H1 (cell line): ENCODE measurements at regions not wholly inside any gene's neighbourhood (a gene's known extent, or its start where the extent isn't known, plus 50 kb on each side); places are given as distances from the start of the nearest gene placed in this dataset.

Experiments used
- CTCF ChIA-PET: fragments of 300-600 bp; sonication (Branson Sonifier 250); formaldehyde crosslinking; loops from one replicate; lab custom pipeline; 2021; ENCODE audit not compliant: partially characterized antibody; lab: Charles Lee
- POLR2A ChIA-PET: fragments of 300-600 bp; sonication (Branson Sonifier 250); formaldehyde crosslinking; loops from one replicate; lab custom pipeline; 2021; ENCODE audit warnings: inconsistent platforms; ENCODE audit not compliant: partially characterized antibody; lab: Charles Lee
- DNase-seq, 2 experiments: peaks; one replicate each; pipeline versions ENCODE4 v3.0.0 to v3.0.0-alpha.2; 2010 to 2022; ENCODE audit warnings: low spot score in 2 of 2, low read depth in 1 of 2, mixed read lengths in 1 of 2
- FAIRE-seq: peaks from 2 replicates; lab custom pipeline; 2011; peaks lifted over from hg19 to GRCh38; lab: Jason Lieb, UNC
- H2AFZ ChIP-seq: 2 replicates; pipeline ENCODE4 v1.8.1; 2012; ENCODE audit warnings: low read length, inconsistent platforms
- H2AK5ac ChIP-seq: 2 replicates; pipeline ENCODE4 v1.6.1; 2013; ENCODE audit warnings: low read depth, low read length
- H2BK120ac ChIP-seq: replicated peaks from 2 replicates; pipeline ENCODE3; 2013; ENCODE audit warnings: low read depth, low read length, inconsistent platforms
- H2BK12ac ChIP-seq: 2 replicates; pipeline ENCODE4 v1.6.1; 2013; ENCODE audit warnings: low read depth, low read length
- H2BK15ac ChIP-seq: 2 replicates; pipeline ENCODE4 v1.6.1; 2013; ENCODE audit warnings: low read length
- H2BK20ac ChIP-seq: 2 replicates; pipeline ENCODE4 v1.6.1; 2013; ENCODE audit warnings: low read length
- H2BK5ac ChIP-seq: 2 replicates; pipeline ENCODE4 v1.6.1; 2013; ENCODE audit warnings: low read depth, low read length
- H3K14ac ChIP-seq: 2 replicates; pipeline ENCODE4 v1.6.1; 2013; ENCODE audit warnings: inconsistent platforms; ENCODE audit not compliant: insufficient read length
- H3K18ac ChIP-seq: 2 replicates; pipeline ENCODE4 v1.6.1; 2013; ENCODE audit warnings: low read length; ENCODE audit errors: extremely low read depth
- H3K23ac ChIP-seq: 2 replicates; pipeline ENCODE4 v1.6.1; 2013; ENCODE audit warnings: inconsistent platforms; ENCODE audit not compliant: insufficient read length
- H3K23me2 ChIP-seq: 2 replicates; pipeline ENCODE4 v1.6.1; 2013; ENCODE audit warnings: low read depth, low read length
- H3K27ac ChIP-seq: 2 replicates; pipeline ENCODE4 v1.6.1; 2011; ENCODE audit warnings: low read depth, low read length, inconsistent platforms
- H3K27me3 ChIP-seq, 4 experiments: replicated peaks in 1 of 4; 1 replicate in 1 of 4; 2 replicates in 3 of 4; pipeline versions ENCODE4 v1.6.1 to v1.8.1; 2011 to 2013; ENCODE audit warnings: low read length in 3 of 4, mild to moderate bottlenecking in 3 of 4, inconsistent platforms in 2 of 4, mixed read lengths in 2 of 4, moderate library complexity in 1 of 4; ENCODE audit not compliant: control insufficient read depth in 3 of 4, insufficient read depth in 3 of 4; ENCODE audit errors: extremely low read depth in 1 of 4
- H3K36me3 ChIP-seq, 4 experiments: 2 replicates each; pipeline versions ENCODE4 v1.6.1 to v1.8.1; 2011 to 2013; ENCODE audit warnings: mild to moderate bottlenecking in 4 of 4, low read length in 3 of 4, moderate library complexity in 2 of 4, control low read depth in 1 of 4, inconsistent platforms in 1 of 4; ENCODE audit not compliant: insufficient read depth in 4 of 4, control insufficient read depth in 2 of 4
- H3K4ac ChIP-seq: replicated peaks from 2 replicates; pipeline ENCODE3; 2013; ENCODE audit warnings: low read length, low read depth, mixed read lengths, inconsistent platforms; ENCODE audit not compliant: insufficient read length
- H3K4me1 ChIP-seq, 4 experiments: replicated peaks in 1 of 4; 1 replicate in 1 of 4; 2 replicates in 3 of 4; pipeline versions ENCODE4 v1.6.1 to v1.8.1; 2011 to 2013; ENCODE audit warnings: low read length in 3 of 4, inconsistent platforms in 2 of 4, mixed read lengths in 1 of 4; ENCODE audit not compliant: insufficient read depth in 4 of 4, control insufficient read depth in 3 of 4
- H3K4me2 ChIP-seq, 2 experiments: 2 replicates each; pipeline versions ENCODE4 v1.6.1 to v1.8.1; 2011 to 2013; ENCODE audit warnings: low read depth in 2 of 2, low read length in 2 of 2, control low read depth in 1 of 2, inconsistent platforms in 1 of 2, mild to moderate bottlenecking in 1 of 2; ENCODE audit not compliant: insufficient read depth in 1 of 2
- H3K4me3 ChIP-seq, 4 experiments: fragments of 200-600, 300-600 bp in 1 of 4; sonication (generic), shearing (Covaris generic), sonication (Bioruptor Twin) in 1 of 4; 2 replicates each; pipeline versions ENCODE4 v1.5.1 to v1.8.1; 2011 to 2016; ENCODE audit warnings: low read length in 4 of 4, low read depth in 3 of 4, control low read depth in 2 of 4, inconsistent platforms in 2 of 4, mild to moderate bottlenecking in 2 of 4, mixed read lengths in 1 of 4, moderate library complexity in 1 of 4; ENCODE audit not compliant: insufficient read depth in 2 of 4; ENCODE audit errors: extremely low read depth in 1 of 4
- H3K56ac ChIP-seq: replicated peaks from 2 replicates; pipeline ENCODE3; 2013; ENCODE audit warnings: low read depth, mild to moderate bottlenecking, mixed read lengths, low read length, inconsistent platforms; ENCODE audit not compliant: insufficient read length
- H3K79me1 ChIP-seq: 2 replicates; pipeline ENCODE4 v1.6.1; 2013; ENCODE audit warnings: low read depth, low read length, control low read depth
- H3K79me2 ChIP-seq, 2 experiments: 2 replicates each; pipeline versions ENCODE4 v1.6.1 to v1.8.1; 2012 to 2013; ENCODE audit warnings: low read length in 2 of 2, mild to moderate bottlenecking in 2 of 2, inconsistent platforms in 1 of 2; ENCODE audit not compliant: insufficient read depth in 2 of 2, control insufficient read depth in 1 of 2
- H3K9ac ChIP-seq, 4 experiments: replicated peaks in 1 of 4; 1 replicate in 1 of 4; 2 replicates in 3 of 4; pipeline versions ENCODE4 v1.6.1 to v1.8.1; 2011 to 2013; ENCODE audit warnings: low read depth in 3 of 4, low read length in 3 of 4, control low read depth in 2 of 4, mild to moderate bottlenecking in 2 of 4, moderate library complexity in 2 of 4, inconsistent platforms in 1 of 4; ENCODE audit errors: extremely low read depth in 1 of 4
- H3K9me3 ChIP-seq, 2 experiments: 2 replicates each; pipeline versions ENCODE4 v1.6.1 to v1.8.1; 2012 to 2013; ENCODE audit warnings: mild to moderate bottlenecking in 2 of 2, moderate library complexity in 2 of 2, control low read depth in 1 of 2, inconsistent platforms in 1 of 2, low read depth in 1 of 2, low read length in 1 of 2, mixed read lengths in 1 of 2; ENCODE audit not compliant: insufficient read depth in 2 of 2
- H4K20me1 ChIP-seq, 2 experiments: replicated peaks in 1 of 2; 2 replicates each; pipeline versions ENCODE3 to v1.8.1; 2011 to 2013; ENCODE audit warnings: inconsistent platforms in 2 of 2, low read length in 2 of 2, mild to moderate bottlenecking in 1 of 2; ENCODE audit not compliant: insufficient read depth in 2 of 2, control insufficient read depth in 1 of 2
- H4K5ac ChIP-seq: 2 replicates; pipeline ENCODE4 v1.6.1; 2013; ENCODE audit warnings: low read length, low read depth, mixed read lengths, inconsistent platforms; ENCODE audit not compliant: insufficient read length
- H4K8ac ChIP-seq: 2 replicates; pipeline ENCODE4 v1.8.0; 2013; ENCODE audit warnings: mild to moderate bottlenecking, moderate library complexity, low read length, inconsistent platforms; ENCODE audit not compliant: insufficient read depth; ENCODE audit errors: extremely low read depth
- H4K91ac ChIP-seq: replicated peaks from 2 replicates; pipeline ENCODE3; 2013; ENCODE audit warnings: low read length, mixed read lengths, inconsistent platforms; ENCODE audit not compliant: insufficient read length
- BCL11A ChIP-seq, 2 experiments: IDR thresholded peaks; one replicate each; pipeline ENCODE4 v1.6.1; 2011; ENCODE audit warnings: low read depth in 2 of 2, low read length in 2 of 2, mild to moderate bottlenecking in 2 of 2
- CHD2 ChIP-seq: IDR thresholded peaks from 2 replicates; pipeline ENCODE4 v1.6.1; 2012; ENCODE audit warnings: low read length, improper control_type of control experiment
- HDAC6 ChIP-seq: IDR thresholded peaks from one replicate; pipeline ENCODE4 v1.7.1; 2012; ENCODE audit warnings: low read depth, mild to moderate bottlenecking, inconsistent platforms, low read length, moderate library complexity
- KDM5A ChIP-seq: fragments of 200-600 bp; IDR thresholded peaks from 2 replicates; pipeline ENCODE4 v1.7.1; 2012; ENCODE audit warnings: mild to moderate bottlenecking, low read length, inconsistent platforms, mixed read lengths
- SIRT6 ChIP-seq: IDR thresholded peaks from one replicate; pipeline ENCODE4 v1.7.1; 2012; ENCODE audit warnings: low read length, inconsistent platforms
- SP2 ChIP-seq: IDR thresholded peaks from 2 replicates; pipeline ENCODE4 v1.6.1; 2012; ENCODE audit warnings: mild to moderate bottlenecking, low read length, inconsistent platforms
- SUZ12 ChIP-seq: fragments of 200-600 bp; sonication (generic); IDR thresholded peaks from 2 replicates; pipeline ENCODE4 v1.6.1; 2012; ENCODE audit warnings: mild to moderate bottlenecking, inconsistent platforms, low read length, moderate library complexity, mixed read lengths
- WGBS, 2 experiments: shearing (Covaris generic) in 1 of 2; methylation state at CpG; one replicate each; pipeline versions ENCODE4 v1.1.6 to v1.1.7; 2013 to 2015; ENCODE audit warnings: low lambda C conversion rate in 2 of 2, mixed read lengths in 2 of 2, inconsistent platforms in 1 of 2, low coverage in 1 of 2, missing lambda C conversion rate in 1 of 2; ENCODE audit not compliant: insufficient replicate concordance in 2 of 2, insufficient coverage in 1 of 2, insufficient read length in 1 of 2; ENCODE audit errors: extremely low coverage in 1 of 2, missing lambda C conversion rate in 1 of 2; 5-methylcytosine and 5-hydroxymethylcytosine counted together
- TF ChIP-seq, protein P1 (sequence below): IDR thresholded peaks from 2 replicates; pipeline ENCODE4 v1.6.1; 2011; ENCODE audit warnings: low read depth, mild to moderate bottlenecking, low read length; ENCODE audit not compliant: insufficient read depth
- TF ChIP-seq, protein P2 (sequence below), 3 experiments: IDR thresholded peaks; 1 replicate in 2 of 3; 2 replicates in 1 of 3; pipeline versions ENCODE4 v1.5.1 to v1.6.1; 2011; ENCODE audit warnings: low read length in 3 of 3, mild to moderate bottlenecking in 3 of 3, inconsistent platforms in 2 of 3, low read depth in 1 of 3, moderate library complexity in 1 of 3; ENCODE audit not compliant: insufficient read depth in 1 of 3; ENCODE audit errors: control extremely low read depth in 1 of 3

DNA sequence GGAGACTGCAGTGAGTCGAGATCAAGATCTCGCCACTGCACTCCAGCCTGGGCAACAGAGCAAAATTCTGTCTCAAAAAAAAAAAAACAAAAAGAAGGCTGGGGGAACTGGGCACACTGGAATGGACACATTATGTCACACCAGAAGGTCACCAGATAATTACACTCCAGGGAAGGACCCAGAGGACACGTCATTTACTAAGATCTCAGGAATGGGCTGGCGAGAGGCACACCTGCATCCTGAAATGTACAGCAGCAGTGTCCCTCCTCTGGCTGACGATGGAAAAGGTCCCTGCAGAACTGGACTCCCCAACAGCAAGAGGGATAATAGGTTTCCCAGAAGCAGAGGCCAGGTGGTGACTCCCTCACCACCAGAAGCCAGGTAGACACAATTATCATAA, 243.5 kb downstream of the BCL11B start:
- 87% methylated on average over 5 of the region's 5 CpGs; no CpG with 5 or more reads in 1 of the 2 experiments for WGBS, 2 experiments
- Histone ChIP-seq H4K8ac (no peak overlapping the region), H4K91ac (no peak overlapping the region), H3K36me3 (no peaks in the 10 kb centered on the region), H3K27ac (no peak overlapping the region), H2BK5ac (no peak overlapping the region), H4K5ac (no peak overlapping the region), H2BK12ac (no peak overlapping the region), H2BK120ac (no peak overlapping the region), H3K4me3 (no peak overlapping the region), H4K20me1 (no peaks in the 10 kb centered on the region), H3K79me2 (no peaks in the 10 kb centered on the region), H3K23me2 (no peaks in the 10 kb centered on the region), H3K9me3 (no peaks in the 10 kb centered on the region), H2AK5ac (no peak overlapping the region), H3K27me3 (no peaks in the 10 kb centered on the region; a peak in 1 of 7 replicates), H2BK20ac (no peak overlapping the region), H3K4me1 (peaks cover 0 to 2% (median 0%) of the 10 kb centered on the region in 4 experiments; a peak in 1 of 7 replicates), H2AFZ (no peak overlapping the region), H3K9ac (no peak overlapping the region), H2BK15ac (no peak overlapping the region), H3K79me1 (no peaks in the 10 kb centered on the region), H3K4me2 (no peak overlapping the region), H3K18ac (no peak overlapping the region), H3K56ac (no peak overlapping the region), H3K4ac (no peak overlapping the region), H3K23ac (no peak overlapping the region), H3K14ac (no peak overlapping the region)
- DNase-seq (no peak), FAIRE-seq (no peak)
- POLR2A ChIA-PET: no interaction called here
- CTCF ChIA-PET: interaction anchor here (0.6 kb wide), 1 partner anchor 34 kb away, joined by 3 read pairs; no protein-coding TSS in a partner anchor
- TF ChIP-seq SP2 (no peak), BCL11A (IDR thresholded peaks at IDR 0.05; ENCODE audit: low read depth in 2 of 2, low read length in 2 of 2) (no peak), SIRT6 (no peak), CHD2 (no peak), SUZ12 (no peak), HDAC6 (no peak), KDM5A (no peak)
- TF ChIP-seq, protein P1, sequence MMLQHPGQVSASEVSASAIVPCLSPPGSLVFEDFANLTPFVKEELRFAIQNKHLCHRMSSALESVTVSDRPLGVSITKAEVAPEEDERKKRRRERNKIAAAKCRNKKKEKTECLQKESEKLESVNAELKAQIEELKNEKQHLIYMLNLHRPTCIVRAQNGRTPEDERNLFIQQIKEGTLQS: no peak
- TF ChIP-seq, protein P2, sequence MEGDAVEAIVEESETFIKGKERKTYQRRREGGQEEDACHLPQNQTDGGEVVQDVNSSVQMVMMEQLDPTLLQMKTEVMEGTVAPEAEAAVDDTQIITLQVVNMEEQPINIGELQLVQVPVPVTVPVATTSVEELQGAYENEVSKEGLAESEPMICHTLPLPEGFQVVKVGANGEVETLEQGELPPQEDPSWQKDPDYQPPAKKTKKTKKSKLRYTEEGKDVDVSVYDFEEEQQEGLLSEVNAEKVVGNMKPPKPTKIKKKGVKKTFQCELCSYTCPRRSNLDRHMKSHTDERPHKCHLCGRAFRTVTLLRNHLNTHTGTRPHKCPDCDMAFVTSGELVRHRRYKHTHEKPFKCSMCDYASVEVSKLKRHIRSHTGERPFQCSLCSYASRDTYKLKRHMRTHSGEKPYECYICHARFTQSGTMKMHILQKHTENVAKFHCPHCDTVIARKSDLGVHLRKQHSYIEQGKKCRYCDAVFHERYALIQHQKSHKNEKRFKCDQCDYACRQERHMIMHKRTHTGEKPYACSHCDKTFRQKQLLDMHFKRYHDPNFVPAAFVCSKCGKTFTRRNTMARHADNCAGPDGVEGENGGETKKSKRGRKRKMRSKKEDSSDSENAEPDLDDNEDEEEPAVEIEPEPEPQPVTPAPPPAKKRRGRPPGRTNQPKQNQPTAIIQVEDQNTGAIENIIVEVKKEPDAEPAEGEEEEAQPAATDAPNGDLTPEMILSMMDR (IDR thresholded peaks at IDR 0.05; ENCODE audit: control extremely low read depth in 1 of 3, insufficient read depth in 1 of 3, low read depth in 1 of 3, low read length in 3 of 3): no peak
